ENCODE measurements at regions not wholly inside any gene's neighbourhood (a gene's known extent, or its start where the extent isn't known, plus 50 kb on each side); places are given as distances from the start of the nearest gene placed in this dataset.

- Histone ChIP-seq H3K36me3 (ENCODE audit: control insufficient read depth, insufficient read depth, low read length) (no peaks in the 10 kb centered on the region), H3K9ac (ENCODE audit: extremely low read depth, low read length, poor library complexity, severe bottlenecking) (no peak overlapping the region), H3K4me1 (ENCODE audit: control insufficient read depth, insufficient read depth, low read length) (no peaks in the 10 kb centered on the region), H3K27me3 (ENCODE audit: control insufficient read depth, insufficient read depth, low read length, poor library complexity, severe bottlenecking) (no peaks in the 10 kb centered on the region), H3K9me3 (ENCODE audit: control insufficient read depth, low read length) (no peaks in the 10 kb centered on the region), H3K27ac (ENCODE audit: low read depth, low read length) (no peak overlapping the region), H3K4me3 (ENCODE audit: low read length) (no peak overlapping the region)
- H3K9me3 Mint-ChIP-seq = no peaks in the 10 kb centered on the region
- WGBS, 2 experiments (ENCODE audit: insufficient coverage in 1 of 2, insufficient read length in 1 of 2) = 88 to 100% methylated on average over 1 to 2 of the region's 2 CpGs
- TF ChIP-seq CTCF (conservative IDR thresholded peaks at IDR 0.05) = no peak
- H3K36me3 Mint-ChIP-seq (ENCODE audit: low read depth) = no peaks in the 10 kb centered on the region
- no peaks in the 10 kb centered on the region for H3K4me1 Mint-ChIP-seq
- H3K4me3 Mint-ChIP-seq = no peak overlapping the region
- H3K27ac Mint-ChIP-seq = no peak overlapping the region
- DNase-seq = no peak
- H3K27me3 Mint-ChIP-seq (ENCODE audit: insufficient read depth) = peaks cover 14% of the 10 kb centered on the region
These were observed 64.2 kb downstream of the FZD4 start for GRCh38 chr11:86891036-86891435.

GRCh38 chr11:86893235-86893634 lies 62.0 kb downstream of the FZD4 start:
- Mint-ChIP-seq H3K27me3 (ENCODE audit: insufficient read depth) (peaks cover 16% of the 10 kb centered on the region), H3K27ac (no peak overlapping the region), H3K9me3 (no peaks in the 10 kb centered on the region), H3K4me3 (no peak overlapping the region), H3K36me3 (ENCODE audit: low read depth) (no peaks in the 10 kb centered on the region), H3K4me1 (no peaks in the 10 kb centered on the region)
- no peaks in the 10 kb centered on the region for H3K27me3 ChIP-seq (ENCODE audit: control insufficient read depth, insufficient read depth, low read length, poor library complexity, severe bottlenecking)
- H3K36me3 ChIP-seq (ENCODE audit: control insufficient read depth, insufficient read depth, low read length) = no peaks in the 10 kb centered on the region
- no peak for DNase-seq
- 97 to 100% methylated on average over 3 of the region's 3 CpGs for WGBS, 2 experiments (ENCODE audit: insufficient coverage in 1 of 2, insufficient read length in 1 of 2)
- no peak overlapping the region for H3K27ac ChIP-seq (ENCODE audit: low read depth, low read length)
- H3K4me1 ChIP-seq (ENCODE audit: control insufficient read depth, insufficient read depth, low read length) = no peaks in the 10 kb centered on the region
- TF ChIP-seq CTCF (conservative IDR thresholded peaks at IDR 0.05) = no peak
- H3K9ac ChIP-seq (ENCODE audit: extremely low read depth, low read length, poor library complexity, severe bottlenecking) = no peak overlapping the region
- no peak overlapping the region for H3K4me3 ChIP-seq (ENCODE audit: low read length)
- H3K9me3 ChIP-seq (ENCODE audit: control insufficient read depth, low read length) = no peaks in the 10 kb centered on the region
